HG03520 (cell line): ENCODE measurements at regions not wholly inside any gene's neighbourhood (a gene's known extent, or its start where the extent isn't known, plus 50 kb on each side); places are given as distances from the start of the nearest gene placed in this dataset.

Experiments
- ATAC-seq: cut with Tn5 transposase; IDR thresholded peaks from one replicate; pipeline ENCODE4 v1.9.1; 2021; ENCODE audit warnings: mild to moderate bottlenecking, moderate library complexity; ENCODE audit not compliant: unreplicated experiment

GRCh38 chr12:115160271-115161128 is 476.5 kb upstream of the TBX3 start:
- ATAC-seq = no peak

GRCh38 chr12:115158816-115159215 is 474.8 kb upstream of the TBX3 start:
- ATAC-seq = no peak

- ATAC-seq = no peak
These were observed 472.0 kb upstream of the TBX3 start for GRCh38 chr12:115155665-115156645.

- no peak for ATAC-seq
These were observed 465.9 kb upstream of the TBX3 start for GRCh38 chr12:115149685-115150378.

- no peak for ATAC-seq
These were observed 465.3 kb upstream of the TBX3 start for GRCh38 chr12:115149279-115149678.

GRCh38 chr12:115147916-115148315 is 463.9 kb upstream of the TBX3 start:
- no peak for ATAC-seq

GRCh38 chr12:115146453-115146852 is 462.5 kb upstream of the TBX3 start:
- ATAC-seq = no peak

GRCh38 chr12:115144425-115144824 is 460.4 kb upstream of the TBX3 start:
- no peak for ATAC-seq

GRCh38 chr12:115140981-115141655 is 457.1 kb upstream of the TBX3 start:
- no peak for ATAC-seq

GRCh38 chr12:115137812-115138521 is 454.0 kb upstream of the TBX3 start:
- no peak for ATAC-seq

- no peak for ATAC-seq
These were observed 451.8 kb upstream of the TBX3 start for GRCh38 chr12:115135800-115136211.

GRCh38 chr12:115134298-115134697 is 450.3 kb upstream of the TBX3 start:
- ATAC-seq = no peak

- ATAC-seq = no peak
These were observed 448.9 kb upstream of the TBX3 start for GRCh38 chr12:115132905-115133304.

GRCh38 chr12:115132145-115132544 is 448.2 kb upstream of the TBX3 start:
- no peak for ATAC-seq

- ATAC-seq = no peak
These were observed 445.8 kb upstream of the TBX3 start for GRCh38 chr12:115129727-115130126.

GRCh38 chr12:115121053-115121452 is 437.1 kb upstream of the TBX3 start:
- ATAC-seq = no peak

GRCh38 chr12:115118177-115118724 is 434.3 kb upstream of the TBX3 start:
- no peak for ATAC-seq

- ATAC-seq = no peak
These were observed 430.2 kb upstream of the TBX3 start for GRCh38 chr12:115114140-115114539.

- ATAC-seq = no peak
These were observed 425.9 kb upstream of the TBX3 start for GRCh38 chr12:115109863-115110262.
